IPS DF 6.9 (cell line): ENCODE measurements at regions not wholly inside any gene's neighbourhood (a gene's known extent, or its start where the extent isn't known, plus 50 kb on each side); places are given as distances from the start of the nearest gene placed in this dataset.

ENCODE experiments used
- DNase-seq: peaks from one replicate; pipeline ENCODE4 v3.0.0-alpha.2; 2013; ENCODE audit warnings: low read depth, low spot score
- H3K27ac ChIP-seq: one replicate; pipeline ENCODE4 v1.5.1; 2013; ENCODE audit warnings: low read length, control low read depth
- H3K27me3 ChIP-seq: 2 replicates; pipeline ENCODE4 v1.6.1; 2013; ENCODE audit warnings: mild to moderate bottlenecking, low read length; ENCODE audit not compliant: control insufficient read depth, insufficient read depth
- H3K36me3 ChIP-seq: 2 replicates; pipeline ENCODE4 v1.6.1; 2013; ENCODE audit warnings: low read length; ENCODE audit not compliant: control insufficient read depth, insufficient read depth
- H3K4me1 ChIP-seq: 2 replicates; pipeline ENCODE4 v1.6.1; 2013; ENCODE audit warnings: low read length; ENCODE audit not compliant: control insufficient read depth, insufficient read depth
- H3K4me3 ChIP-seq: 2 replicates; pipeline ENCODE4 v1.5.1; 2013; ENCODE audit warnings: mild to moderate bottlenecking, low read length
- H3K9me3 ChIP-seq: 2 replicates; pipeline ENCODE4 v1.6.1; 2013; ENCODE audit warnings: low read length, inconsistent platforms; ENCODE audit not compliant: control insufficient read depth, insufficient read depth
- WGBS: extraction: QIAGEN DNeasy Blood & Tissue Kit; methylation state at CpG from one replicate; pipeline ENCODE4 v1.1.7; 2013; ENCODE audit warnings: mixed read lengths, missing lambda C conversion rate; ENCODE audit not compliant: insufficient read length, insufficient coverage; 5-methylcytosine and 5-hydroxymethylcytosine counted together

GRCh38 chr7:132696332-132696731 lies 120.1 kb upstream of the PLXNA4 start:
- H3K9me3 ChIP-seq: no peaks in the 10 kb centered on the region
- H3K4me1 ChIP-seq: no peaks in the 10 kb centered on the region
- no peak overlapping the region for H3K27ac ChIP-seq
- H3K4me3 ChIP-seq: no peak overlapping the region
- no CpG with 5 or more reads among the region's 5 CpGs for WGBS
- no peaks in the 10 kb centered on the region for H3K27me3 ChIP-seq
- no peaks in the 10 kb centered on the region for H3K36me3 ChIP-seq
- DNase-seq: no peak

GRCh38 chr7:132691201-132691600 lies 114.9 kb upstream of the PLXNA4 start:
- WGBS: no CpG with 5 or more reads among the region's 3 CpGs
- no peak for DNase-seq
- no peaks in the 10 kb centered on the region for H3K9me3 ChIP-seq
- H3K4me3 ChIP-seq: no peak overlapping the region
- no peaks in the 10 kb centered on the region for H3K36me3 ChIP-seq
- no peak overlapping the region for H3K27ac ChIP-seq
- H3K4me1 ChIP-seq: no peaks in the 10 kb centered on the region
- H3K27me3 ChIP-seq: no peaks in the 10 kb centered on the region

GRCh38 chr7:132690174-132690573 lies 113.9 kb upstream of the PLXNA4 start:
- H3K4me3 ChIP-seq: no peak overlapping the region
- no peak for DNase-seq
- H3K9me3 ChIP-seq: no peaks in the 10 kb centered on the region
- no peaks in the 10 kb centered on the region for H3K27me3 ChIP-seq
- WGBS: no CpG with 5 or more reads among the region's 10 CpGs
- no peaks in the 10 kb centered on the region for H3K4me1 ChIP-seq
- no peak overlapping the region for H3K27ac ChIP-seq
- H3K36me3 ChIP-seq: no peaks in the 10 kb centered on the region

- Histone ChIP-seq H3K27me3 (no peaks in the 10 kb centered on the region), H3K4me1 (no peaks in the 10 kb centered on the region), H3K27ac (no peak overlapping the region), H3K4me3 (no peak overlapping the region), H3K36me3 (no peaks in the 10 kb centered on the region), H3K9me3 (no peaks in the 10 kb centered on the region)
- no peak for DNase-seq
- WGBS: no CpG with 5 or more reads among the region's 5 CpGs
Measured at GRCh38 chr7:132687981-132688383, 111.7 kb upstream of the PLXNA4 start.

- Histone ChIP-seq H3K4me3 (no peak overlapping the region), H3K36me3 (no peaks in the 10 kb centered on the region), H3K27me3 (no peaks in the 10 kb centered on the region), H3K4me1 (no peaks in the 10 kb centered on the region), H3K27ac (no peak overlapping the region), H3K9me3 (no peaks in the 10 kb centered on the region)
- no CpG with 5 or more reads among the region's 1 CpG for WGBS
- DNase-seq: no peak
Measured at GRCh38 chr7:132687016-132687415, 110.7 kb upstream of the PLXNA4 start.

- Histone ChIP-seq H3K27ac (no peak overlapping the region), H3K4me1 (no peaks in the 10 kb centered on the region), H3K27me3 (no peaks in the 10 kb centered on the region), H3K9me3 (no peaks in the 10 kb centered on the region), H3K36me3 (no peaks in the 10 kb centered on the region), H3K4me3 (no peak overlapping the region)
- DNase-seq: no peak
- WGBS: no CpG with 5 or more reads among the region's 2 CpGs
Measured at GRCh38 chr7:132685277-132685676, 109.0 kb upstream of the PLXNA4 start.

GRCh38 chr7:132683896-132684690 lies 107.8 kb upstream of the PLXNA4 start:
- no peak for DNase-seq
- Histone ChIP-seq H3K9me3 (no peaks in the 10 kb centered on the region), H3K36me3 (no peaks in the 10 kb centered on the region), H3K4me1 (no peaks in the 10 kb centered on the region), H3K27ac (no peak overlapping the region), H3K27me3 (no peaks in the 10 kb centered on the region), H3K4me3 (no peak overlapping the region)
- WGBS: no CpG with 5 or more reads among the region's 12 CpGs

- no CpG with 5 or more reads among the region's 3 CpGs for WGBS
- Histone ChIP-seq H3K27ac (no peak overlapping the region), H3K36me3 (no peaks in the 10 kb centered on the region), H3K4me1 (no peaks in the 10 kb centered on the region), H3K9me3 (no peaks in the 10 kb centered on the region), H3K4me3 (no peak overlapping the region), H3K27me3 (no peaks in the 10 kb centered on the region)
- no peak for DNase-seq
Measured at GRCh38 chr7:132681951-132682350, 105.7 kb upstream of the PLXNA4 start.

- H3K4me1 ChIP-seq: no peaks in the 10 kb centered on the region
- no peak for DNase-seq
- no peaks in the 10 kb centered on the region for H3K27me3 ChIP-seq
Measured at GRCh38 chr7:132680590-132680989, 104.3 kb upstream of the PLXNA4 start.

GRCh38 chr7:132678656-132679055 lies 102.4 kb upstream of the PLXNA4 start:
- no peak for DNase-seq
- Histone ChIP-seq H3K36me3 (no peaks in the 10 kb centered on the region), H3K27ac (no peak overlapping the region), H3K4me1 (no peaks in the 10 kb centered on the region), H3K27me3 (no peaks in the 10 kb centered on the region), H3K4me3 (no peak overlapping the region), H3K9me3 (no peaks in the 10 kb centered on the region)
- WGBS: no CpG with 5 or more reads among the region's 2 CpGs

More at GRCh38 chr7:132680590-132680989, 104.3 kb upstream of the PLXNA4 start:
- Histone ChIP-seq H3K36me3 (no peaks in the 10 kb centered on the region), H3K27ac (no peak overlapping the region), H3K9me3 (no peaks in the 10 kb centered on the region), H3K4me3 (no peak overlapping the region)

GRCh38 chr7:132677918-132678317 lies 101.6 kb upstream of the PLXNA4 start:
- no peak for DNase-seq
- Histone ChIP-seq H3K27me3 (no peaks in the 10 kb centered on the region), H3K36me3 (no peaks in the 10 kb centered on the region), H3K4me1 (no peaks in the 10 kb centered on the region), H3K4me3 (no peak overlapping the region), H3K9me3 (no peaks in the 10 kb centered on the region), H3K27ac (no peak overlapping the region)
- WGBS: no CpG with 5 or more reads among the region's 5 CpGs
